ENCODE measurements at regions not wholly inside any gene's neighbourhood (a gene's known extent, or its start where the extent isn't known, plus 50 kb on each side); places are given as distances from the start of the nearest gene placed in this dataset.

DNA sequence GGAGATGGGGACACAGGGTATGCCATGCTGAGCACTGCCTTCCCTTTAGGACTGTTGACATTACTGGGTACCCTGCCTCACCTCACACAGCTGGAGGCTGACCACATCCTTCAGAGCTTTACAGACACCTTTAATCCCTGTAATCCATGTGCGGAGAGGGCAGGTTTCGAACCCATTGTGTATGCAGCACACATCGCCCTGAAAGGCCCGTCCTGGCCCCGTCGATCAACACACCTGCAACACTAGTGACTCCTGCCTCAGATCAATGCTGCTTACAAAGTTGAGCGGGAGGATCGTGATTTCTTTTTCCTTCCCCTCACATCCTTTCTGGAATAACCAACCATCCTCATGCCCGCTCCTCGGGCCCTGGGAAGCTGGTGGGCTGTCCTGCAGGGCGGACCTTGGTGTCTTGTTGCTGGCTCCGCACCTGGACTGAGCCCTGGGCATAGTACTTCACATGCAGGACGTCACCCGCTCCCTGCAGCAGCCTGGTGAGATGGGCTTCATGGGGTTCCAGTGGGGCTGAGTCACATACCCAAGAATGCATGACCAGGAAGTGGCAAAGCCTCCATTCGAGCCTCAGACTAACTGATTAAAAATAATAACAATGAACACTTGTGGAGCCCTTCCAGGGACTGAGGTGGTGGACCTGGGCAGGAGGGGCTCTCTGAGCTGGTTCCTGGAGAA, 403.6 kb downstream of the PTPRU start:
- TF ChIP-seq, protein P1, sequence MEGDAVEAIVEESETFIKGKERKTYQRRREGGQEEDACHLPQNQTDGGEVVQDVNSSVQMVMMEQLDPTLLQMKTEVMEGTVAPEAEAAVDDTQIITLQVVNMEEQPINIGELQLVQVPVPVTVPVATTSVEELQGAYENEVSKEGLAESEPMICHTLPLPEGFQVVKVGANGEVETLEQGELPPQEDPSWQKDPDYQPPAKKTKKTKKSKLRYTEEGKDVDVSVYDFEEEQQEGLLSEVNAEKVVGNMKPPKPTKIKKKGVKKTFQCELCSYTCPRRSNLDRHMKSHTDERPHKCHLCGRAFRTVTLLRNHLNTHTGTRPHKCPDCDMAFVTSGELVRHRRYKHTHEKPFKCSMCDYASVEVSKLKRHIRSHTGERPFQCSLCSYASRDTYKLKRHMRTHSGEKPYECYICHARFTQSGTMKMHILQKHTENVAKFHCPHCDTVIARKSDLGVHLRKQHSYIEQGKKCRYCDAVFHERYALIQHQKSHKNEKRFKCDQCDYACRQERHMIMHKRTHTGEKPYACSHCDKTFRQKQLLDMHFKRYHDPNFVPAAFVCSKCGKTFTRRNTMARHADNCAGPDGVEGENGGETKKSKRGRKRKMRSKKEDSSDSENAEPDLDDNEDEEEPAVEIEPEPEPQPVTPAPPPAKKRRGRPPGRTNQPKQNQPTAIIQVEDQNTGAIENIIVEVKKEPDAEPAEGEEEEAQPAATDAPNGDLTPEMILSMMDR (optimal IDR thresholded peaks at IDR 0.05 in 1 of 3, IDR thresholded peaks at IDR 0.05 in 1 of 3, conservative IDR thresholded peaks at IDR 0.05 in 1 of 3; ENCODE audit: extremely low read depth in 1 of 3, insufficient read depth in 2 of 3, low read length in 3 of 3): no peak
- TF ChIP-seq EZH2 (IDR thresholded peaks at IDR 0.05; ENCODE audit: low read length): no peak

Data from keratinocyte (primary cell).